ENCODE measurements at regions not wholly inside any gene's neighbourhood (a gene's known extent, or its start where the extent isn't known, plus 50 kb on each side); places are given as distances from the start of the nearest gene placed in this dataset.
"Not testable (repeated sequence)": the region's sequence is repeated elsewhere in the genome, so short reads cannot be mapped to it uniquely, and the experiment has no call there.

- Mint-ChIP-seq H3K4me1 (ENCODE audit: low read depth, unreplicated experiment) (peaks cover 6% of the 10 kb centered on the region), H3K27ac (ENCODE audit: unreplicated experiment) (peak overlapping the region; percentile 8), H3K4me3 (ENCODE audit: unreplicated experiment) (no peak overlapping the region), H3K36me3 (ENCODE audit: insufficient read depth, unreplicated experiment) (no peaks in the 10 kb centered on the region), H3K9me3 (ENCODE audit: unreplicated experiment) (no peaks in the 10 kb centered on the region), H3K27me3 (ENCODE audit: insufficient read depth, unreplicated experiment) (no peaks in the 10 kb centered on the region)
- Histone ChIP-seq H3K4me3 (ENCODE audit: low read depth, low read length) (no peak overlapping the region), H3K36me3 (ENCODE audit: control insufficient read depth, insufficient read depth, low read length) (no peaks in the 10 kb centered on the region), H3K4me1 (no peaks in the 10 kb centered on the region), H3K27me3 (replicated peaks; ENCODE audit: control insufficient read depth, insufficient read depth, low read length) (no peaks in the 10 kb centered on the region), H3K9me3 (no peaks in the 10 kb centered on the region)
- POLR2A ChIA-PET: no interaction called here
- no peak for DNase-seq
- TF ChIP-seq, protein P1, sequence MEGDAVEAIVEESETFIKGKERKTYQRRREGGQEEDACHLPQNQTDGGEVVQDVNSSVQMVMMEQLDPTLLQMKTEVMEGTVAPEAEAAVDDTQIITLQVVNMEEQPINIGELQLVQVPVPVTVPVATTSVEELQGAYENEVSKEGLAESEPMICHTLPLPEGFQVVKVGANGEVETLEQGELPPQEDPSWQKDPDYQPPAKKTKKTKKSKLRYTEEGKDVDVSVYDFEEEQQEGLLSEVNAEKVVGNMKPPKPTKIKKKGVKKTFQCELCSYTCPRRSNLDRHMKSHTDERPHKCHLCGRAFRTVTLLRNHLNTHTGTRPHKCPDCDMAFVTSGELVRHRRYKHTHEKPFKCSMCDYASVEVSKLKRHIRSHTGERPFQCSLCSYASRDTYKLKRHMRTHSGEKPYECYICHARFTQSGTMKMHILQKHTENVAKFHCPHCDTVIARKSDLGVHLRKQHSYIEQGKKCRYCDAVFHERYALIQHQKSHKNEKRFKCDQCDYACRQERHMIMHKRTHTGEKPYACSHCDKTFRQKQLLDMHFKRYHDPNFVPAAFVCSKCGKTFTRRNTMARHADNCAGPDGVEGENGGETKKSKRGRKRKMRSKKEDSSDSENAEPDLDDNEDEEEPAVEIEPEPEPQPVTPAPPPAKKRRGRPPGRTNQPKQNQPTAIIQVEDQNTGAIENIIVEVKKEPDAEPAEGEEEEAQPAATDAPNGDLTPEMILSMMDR (IDR thresholded peaks at IDR 0.05; ENCODE audit: insufficient read depth in 1 of 2, low read depth in 1 of 2, low read length in 1 of 2, severe bottlenecking in 1 of 2, unreplicated experiment in 1 of 2): no peak
- intact Hi-C loops (cut with micrococcal nuclease; ENCODE audit: unreplicated experiment): no loop called here
- CTCF ChIA-PET: no interaction called here
- no TSS peak for BruUV-seq (replicated peaks)
Observed at GRCh38 chr20:25991756-25992130, 295.1 kb upstream of the ZNF337 start.

DNA sequence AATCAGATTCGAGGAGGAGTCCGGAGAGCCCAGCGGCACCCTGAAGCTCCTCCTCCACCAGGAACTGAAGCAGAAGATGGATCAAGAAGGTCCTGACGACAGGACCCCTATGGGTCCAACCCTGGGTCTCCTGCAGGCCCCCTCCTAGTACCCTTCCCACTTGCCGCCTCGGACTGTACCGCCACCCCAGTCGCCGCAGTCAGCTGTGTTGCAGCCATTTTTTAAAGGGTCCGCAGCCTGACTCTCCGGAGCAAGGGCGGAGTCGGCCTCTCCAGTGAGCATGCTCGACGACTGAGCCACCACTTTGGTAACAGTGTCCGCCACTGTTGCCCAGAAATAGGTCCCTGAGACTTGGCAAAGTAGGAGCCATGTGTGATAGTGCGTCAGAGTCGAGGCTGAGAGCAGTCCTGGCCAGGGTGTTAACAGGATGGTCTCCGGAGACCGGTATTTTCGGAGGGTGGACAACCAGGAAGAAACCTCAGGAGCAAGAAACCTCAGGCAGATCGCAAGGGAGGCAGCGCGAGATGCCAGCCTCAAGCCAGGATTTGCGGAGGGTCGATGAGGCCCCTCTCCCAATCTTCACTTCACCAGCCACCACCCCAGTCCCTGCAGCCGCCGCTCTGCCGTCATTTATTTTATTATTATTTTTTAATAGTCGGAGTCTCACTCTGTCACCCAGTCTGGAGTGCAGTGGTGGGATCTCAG is 294.6 kb upstream of the ZNF337 start:
- H3K9me3 ChIP-seq: no peaks in the 10 kb centered on the region
- no peak overlapping the region for H3K4me3 ChIP-seq (ENCODE audit: low read depth, low read length)
- Mint-ChIP-seq H3K4me3 (ENCODE audit: unreplicated experiment) (no peak overlapping the region), H3K36me3 (ENCODE audit: insufficient read depth, unreplicated experiment) (no peaks in the 10 kb centered on the region), H3K4me1 (ENCODE audit: low read depth, unreplicated experiment) (peaks cover 6% of the 10 kb centered on the region), H3K27ac (ENCODE audit: unreplicated experiment) (no peak overlapping the region), H3K27me3 (ENCODE audit: insufficient read depth, unreplicated experiment) (no peaks in the 10 kb centered on the region), H3K9me3 (ENCODE audit: unreplicated experiment) (peaks cover 3% of the 10 kb centered on the region)
- BruUV-seq (replicated peaks): no TSS peak
- intact Hi-C loops (cut with micrococcal nuclease; ENCODE audit: unreplicated experiment): no loop called here
- no peaks in the 10 kb centered on the region for H3K4me1 ChIP-seq
- TF ChIP-seq, protein P1 (IDR thresholded peaks at IDR 0.05; ENCODE audit: insufficient read depth in 1 of 2, low read depth in 1 of 2, low read length in 1 of 2, severe bottlenecking in 1 of 2, unreplicated experiment in 1 of 2): no peak
- no peak for DNase-seq
- POLR2A ChIA-PET: no interaction called here
- no peaks in the 10 kb centered on the region for H3K27me3 ChIP-seq (replicated peaks; ENCODE audit: control insufficient read depth, insufficient read depth, low read length)
- CTCF ChIA-PET: no interaction called here
- H3K36me3 ChIP-seq (ENCODE audit: control insufficient read depth, insufficient read depth, low read length): no peaks in the 10 kb centered on the region

DNA sequence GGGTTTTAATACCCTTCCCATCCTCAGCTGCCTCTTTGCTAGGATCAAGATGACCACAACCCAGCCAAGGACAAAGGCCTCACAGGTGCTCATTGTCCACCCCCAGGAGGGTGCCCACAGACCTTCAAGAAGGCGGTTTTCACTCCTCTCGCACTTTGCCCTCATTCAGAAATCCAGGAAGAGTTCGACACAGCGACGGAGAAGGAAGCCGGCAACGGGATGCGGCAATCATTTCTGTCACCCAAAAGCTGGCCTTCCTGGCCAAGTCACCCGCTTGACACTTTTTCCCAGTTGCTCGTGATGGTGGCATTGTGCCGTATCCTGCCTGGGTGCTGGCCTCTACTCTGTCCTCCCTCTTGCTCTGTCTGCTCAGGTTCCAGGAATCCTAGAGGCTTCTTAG is 293.0 kb upstream of the ZNF337 start:
- DNase-seq; H3K27me3 Mint-ChIP-seq (ENCODE audit: insufficient read depth, unreplicated experiment); POLR2A ChIA-PET; H3K4me1 Mint-ChIP-seq (ENCODE audit: low read depth, unreplicated experiment); H3K36me3 ChIP-seq (ENCODE audit: control insufficient read depth, insufficient read depth, low read length); H3K36me3 Mint-ChIP-seq (ENCODE audit: insufficient read depth, unreplicated experiment); BruUV-seq (replicated peaks); CTCF ChIA-PET; H3K27me3 ChIP-seq (replicated peaks; ENCODE audit: control insufficient read depth, insufficient read depth, low read length); intact Hi-C loops (cut with micrococcal nuclease; ENCODE audit: unreplicated experiment); H3K9me3 ChIP-seq; H3K4me3 ChIP-seq (ENCODE audit: low read depth, low read length); H3K4me1 ChIP-seq; H3K4me3 Mint-ChIP-seq (ENCODE audit: unreplicated experiment); H3K27ac Mint-ChIP-seq (ENCODE audit: unreplicated experiment): not testable (repeated sequence)
- peaks cover 11% of the 10 kb centered on the region for H3K9me3 Mint-ChIP-seq (ENCODE audit: unreplicated experiment)

DNA sequence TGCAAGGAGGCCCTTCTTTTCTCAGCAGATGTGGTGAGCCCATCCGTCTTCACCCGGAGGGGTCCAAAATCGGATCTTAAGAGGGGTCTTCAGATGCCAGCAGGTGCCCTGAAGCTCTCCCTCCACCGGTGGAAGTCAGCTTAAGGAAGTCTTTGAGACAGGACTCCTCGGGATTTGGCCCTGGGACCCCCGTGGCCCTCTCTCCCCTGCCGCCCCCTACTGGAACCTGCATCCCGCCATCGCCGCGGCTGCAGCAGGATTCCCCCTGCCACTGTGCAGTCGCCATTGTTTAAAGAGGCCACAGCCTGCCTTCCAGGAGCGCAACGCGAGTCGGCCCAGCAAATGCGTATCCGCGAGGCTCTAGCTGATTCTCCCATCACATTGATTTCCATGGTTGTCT is 292.5 kb upstream of the ZNF337 start:
- CTCF ChIA-PET: no interaction called here
- no peak overlapping the region for H3K27ac Mint-ChIP-seq (ENCODE audit: unreplicated experiment)
- DNase-seq: no peak

DNA sequence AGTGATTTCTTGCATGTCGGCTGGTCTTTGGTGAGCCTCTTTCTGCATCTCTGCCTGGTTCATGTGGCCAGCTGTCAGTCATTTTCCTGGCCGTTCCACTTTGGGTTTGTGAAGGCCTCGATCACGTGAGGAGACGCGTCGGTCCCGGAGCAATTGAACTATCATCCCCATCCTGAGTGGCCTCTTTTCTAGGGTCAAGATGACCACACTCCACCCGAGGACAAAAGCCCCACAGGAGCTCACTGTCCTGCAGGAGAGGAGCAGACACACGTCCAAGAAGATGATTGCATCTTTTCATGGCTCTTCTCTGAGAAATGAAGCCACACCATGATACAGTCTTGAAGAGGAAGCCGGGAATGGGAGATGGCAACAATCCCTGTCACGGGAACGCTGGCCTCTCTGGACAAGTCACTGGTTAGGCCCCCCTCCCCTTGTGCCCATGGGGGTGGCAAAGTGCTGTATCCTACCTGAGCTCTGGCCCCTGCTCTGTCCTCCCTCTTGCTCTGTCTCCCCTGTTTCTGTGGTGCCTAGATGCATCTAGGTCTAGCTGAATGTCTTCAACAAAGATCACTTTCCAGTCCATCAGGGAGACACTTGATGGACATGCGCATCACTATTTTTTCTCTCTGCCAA is 291.4 kb upstream of the ZNF337 start:
- CTCF ChIA-PET; H3K27me3 Mint-ChIP-seq (ENCODE audit: insufficient read depth, unreplicated experiment); H3K9me3 ChIP-seq; H3K27ac Mint-ChIP-seq (ENCODE audit: unreplicated experiment); DNase-seq; H3K4me3 ChIP-seq (ENCODE audit: low read depth, low read length); H3K4me1 ChIP-seq; intact Hi-C loops (cut with micrococcal nuclease; ENCODE audit: unreplicated experiment); H3K27me3 ChIP-seq (replicated peaks; ENCODE audit: control insufficient read depth, insufficient read depth, low read length); H3K36me3 ChIP-seq (ENCODE audit: control insufficient read depth, insufficient read depth, low read length); H3K36me3 Mint-ChIP-seq (ENCODE audit: insufficient read depth, unreplicated experiment); H3K4me1 Mint-ChIP-seq (ENCODE audit: low read depth, unreplicated experiment); POLR2A ChIA-PET; BruUV-seq (replicated peaks): not testable (repeated sequence)
- peak overlapping the region; percentile 50 for H3K4me3 Mint-ChIP-seq (ENCODE audit: unreplicated experiment)
- H3K9me3 Mint-ChIP-seq (ENCODE audit: unreplicated experiment): peaks cover 11% of the 10 kb centered on the region

More for the DNA sequence above, 292.5 kb upstream of the ZNF337 start:
- H3K36me3 ChIP-seq (ENCODE audit: control insufficient read depth, insufficient read depth, low read length): no peaks in the 10 kb centered on the region
- Mint-ChIP-seq H3K36me3 (ENCODE audit: insufficient read depth, unreplicated experiment) (no peaks in the 10 kb centered on the region), H3K27me3 (ENCODE audit: insufficient read depth, unreplicated experiment) (no peaks in the 10 kb centered on the region), H3K4me1 (ENCODE audit: low read depth, unreplicated experiment) (peaks cover 6% of the 10 kb centered on the region), H3K9me3 (ENCODE audit: unreplicated experiment) (peaks cover 11% of the 10 kb centered on the region), H3K4me3 (ENCODE audit: unreplicated experiment) (no peak overlapping the region)
- no peaks in the 10 kb centered on the region for H3K9me3 ChIP-seq
- intact Hi-C loops (cut with micrococcal nuclease; ENCODE audit: unreplicated experiment): no loop called here
- POLR2A ChIA-PET: no interaction called here
- H3K27me3 ChIP-seq (replicated peaks; ENCODE audit: control insufficient read depth, insufficient read depth, low read length): no peaks in the 10 kb centered on the region
- H3K4me1 ChIP-seq: no peaks in the 10 kb centered on the region
- BruUV-seq (replicated peaks): no TSS peak
- no peak overlapping the region for H3K4me3 ChIP-seq (ENCODE audit: low read depth, low read length)
- TF ChIP-seq, protein P1 (IDR thresholded peaks at IDR 0.05; ENCODE audit: insufficient read depth in 1 of 2, low read depth in 1 of 2, low read length in 1 of 2, severe bottlenecking in 1 of 2, unreplicated experiment in 1 of 2): no peak
